GM23338 (cell line): ENCODE measurements at regions not wholly inside any gene's neighbourhood (a gene's known extent, or its start where the extent isn't known, plus 50 kb on each side); places are given as distances from the start of the nearest gene placed in this dataset.

Source experiments
- ATAC-seq: fragments of 200-7000 bp; cut with Tn5 transposase; 3 replicates; pipeline ENCODE4 v1.9.1; 2020
- DNase-seq: peaks from one replicate; pipeline ENCODE4 v3.0.0-alpha.2; 2015; ENCODE audit warnings: low spot score
- H2AFZ ChIP-seq: fragments of 200-600 bp; sonication (generic); 2 replicates; pipeline ENCODE4 v1.8.0; 2016; ENCODE audit warnings: antibody characterized with exemption, mild to moderate bottlenecking, moderate library complexity
- H3F3A ChIP-seq: fragments of 200-600 bp; sonication (generic); replicated peaks from 2 replicates; pipeline ENCODE4 v1.8.0; 2017; ENCODE audit warnings: antibody characterized with exemption, mixed run types, low read depth
- H3K27ac ChIP-seq: fragments of 200-600 bp; sonication (generic); 2 replicates; pipeline ENCODE4 v1.6.1; 2016; ENCODE audit warnings: low read depth
- H3K27me3 ChIP-seq: fragments of 200-600 bp; sonication (generic); 2 replicates; pipeline ENCODE4 v1.8.0; 2016; ENCODE audit warnings: mild to moderate bottlenecking, mixed run types, moderate library complexity; ENCODE audit not compliant: insufficient read depth
- H3K36me3 ChIP-seq: fragments of 200-600 bp; sonication (generic); 2 replicates; pipeline ENCODE4 v1.8.0; 2016; ENCODE audit warnings: mild to moderate bottlenecking; ENCODE audit not compliant: insufficient read depth
- H3K4me1 ChIP-seq: fragments of 200-600 bp; sonication (generic); 2 replicates; pipeline ENCODE4 v1.8.0; 2016; ENCODE audit warnings: mild to moderate bottlenecking, moderate library complexity; ENCODE audit not compliant: insufficient read depth
- H3K4me2 ChIP-seq: fragments of 200-600 bp; sonication (generic); 2 replicates; pipeline ENCODE4 v1.7.1; 2017; ENCODE audit warnings: mixed run types
- H3K4me3 ChIP-seq: fragments of 200-600 bp; sonication (generic); 2 replicates; pipeline ENCODE4 v1.6.1; 2016; ENCODE audit warnings: mixed run types
- H3K79me2 ChIP-seq: fragments of 200-600 bp; sonication (generic); replicated peaks from 2 replicates; pipeline ENCODE4 v1.8.0; 2017; ENCODE audit warnings: mild to moderate bottlenecking; ENCODE audit not compliant: insufficient read depth
- H3K9me2 ChIP-seq: fragments of 200-600 bp; sonication (generic); 2 replicates; pipeline ENCODE4 v1.8.0; 2017; ENCODE audit not compliant: insufficient read depth
- H4K20me1 ChIP-seq: fragments of 200-600 bp; sonication (generic); replicated peaks from 2 replicates; pipeline ENCODE4 v1.8.0; 2017; ENCODE audit warnings: mild to moderate bottlenecking; ENCODE audit not compliant: insufficient read depth
- H3K27ac Mint-ChIP-seq: 2 replicates; pipeline ENCODE4 v1.8.0; 2020; ENCODE audit warnings: inconsistent platforms, mild to moderate bottlenecking, moderate library complexity, mixed read lengths
- H3K27me3 Mint-ChIP-seq: 3 replicates; pipeline ENCODE4 v1.8.0; 2022; ENCODE audit warnings: low read depth, mild to moderate bottlenecking, moderate library complexity, mixed read lengths, inconsistent platforms; ENCODE audit not compliant: insufficient read depth, poor library complexity
- H3K36me3 Mint-ChIP-seq: 3 replicates; pipeline ENCODE4 v1.8.0; 2021; ENCODE audit warnings: low read depth, mild to moderate bottlenecking, inconsistent platforms, moderate library complexity, mixed read lengths
- H3K4me1 Mint-ChIP-seq: 3 replicates; pipeline ENCODE4 v1.8.0; 2020; ENCODE audit warnings: mild to moderate bottlenecking, inconsistent platforms, mixed read lengths
- H3K4me3 Mint-ChIP-seq: 3 replicates; pipeline ENCODE4 v1.8.0; 2021; ENCODE audit warnings: moderate library complexity, mild to moderate bottlenecking, inconsistent platforms, mixed read lengths
- H3K9me3 Mint-ChIP-seq: 3 replicates; pipeline ENCODE4 v1.8.0; 2020; ENCODE audit warnings: moderate library complexity, mild to moderate bottlenecking, inconsistent platforms, mixed read lengths
- CREB1 ChIP-seq: fragments of 250-450 bp; sonication (Bioruptor Pico); IDR thresholded peaks from 2 replicates; pipeline ENCODE4 v1.5.0; 2020; ENCODE audit warnings: low read depth, mild to moderate bottlenecking, moderate library complexity
- CTCF ChIP-seq, 2 experiments: fragments of 200-600 bp in 1 of 2; sonication (generic) in 1 of 2; conservative IDR thresholded peaks; 2 replicates each; pipeline versions ENCODE4 v1.5.1 to v1.6.1; 2016 to 2017; ENCODE audit warnings: antibody characterized with exemption in 2 of 2, low read depth in 2 of 2, mild to moderate bottlenecking in 2 of 2, moderate library complexity in 1 of 2
- ETS1 ChIP-seq: IDR thresholded peaks from 2 replicates; pipeline ENCODE4 v1.6.1; 2016; ENCODE audit warnings: antibody characterized with exemption
- EZH2 ChIP-seq: fragments of 200-600 bp; sonication (generic); IDR thresholded peaks from one replicate; pipeline ENCODE4 v1.8.0; 2017; ENCODE audit warnings: antibody characterized with exemption, mild to moderate bottlenecking, low read depth; ENCODE audit not compliant: unreplicated experiment
- EZH2phosphoT487 ChIP-seq: fragments of 200-600 bp; sonication (generic); IDR thresholded peaks from one replicate; pipeline ENCODE4 v1.8.1; 2018; ENCODE audit warnings: antibody characterized with exemption; ENCODE audit not compliant: unreplicated experiment
- POLR2AphosphoS5 ChIP-seq: IDR thresholded peaks from 2 replicates; pipeline ENCODE4 v1.6.1; 2016; ENCODE audit warnings: antibody characterized with exemption, low read depth
- STAT1 ChIP-seq: IDR thresholded peaks from one replicate; pipeline ENCODE4 v1.6.1; 2016; ENCODE audit warnings: antibody characterized with exemption; ENCODE audit not compliant: unreplicated experiment
- ZNF114 ChIP-seq: fragments of 250-450 bp; sonication (Bioruptor Pico); IDR thresholded peaks from 2 replicates; pipeline ENCODE4 v1.5.0; 2020; ENCODE audit warnings: mild to moderate bottlenecking, moderate library complexity
- TF ChIP-seq, protein P1 (sequence below): IDR thresholded peaks from one replicate; pipeline ENCODE4 v1.6.1; 2018; ENCODE audit warnings: antibody characterized with exemption; ENCODE audit not compliant: unreplicated experiment
- TF ChIP-seq, protein P2 (sequence below): fragments of 250-450 bp; sonication (Bioruptor Pico); IDR thresholded peaks from 2 replicates; pipeline ENCODE4 v1.5.0; 2020; ENCODE audit warnings: mild to moderate bottlenecking, moderate library complexity

DNA sequence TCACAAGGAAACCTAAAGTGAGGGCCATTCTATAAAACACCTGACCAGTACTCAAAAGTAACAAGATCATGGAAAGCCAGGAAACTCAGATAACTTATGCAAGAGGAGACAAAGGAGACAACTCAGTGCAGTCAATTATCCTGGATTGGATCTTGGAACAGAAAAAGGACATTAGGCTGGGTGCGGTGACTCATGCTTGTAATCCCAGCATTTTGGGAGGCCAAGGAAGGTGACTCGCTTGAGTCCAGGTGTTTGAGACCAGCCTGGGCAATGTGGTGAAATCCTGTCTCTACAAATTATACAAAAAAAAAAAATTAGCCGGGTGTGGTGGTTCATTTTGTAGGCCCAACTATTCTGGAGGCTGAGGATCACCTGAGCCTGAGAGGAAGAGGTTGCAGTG is 424.5 kb upstream of the SPRED2 start:
- Mint-ChIP-seq H3K36me3 (no peaks in the 10 kb centered on the region), H3K27ac (no peak overlapping the region), H3K9me3 (no peaks in the 10 kb centered on the region), H3K4me1 (no peaks in the 10 kb centered on the region), H3K4me3 (no peak overlapping the region), H3K27me3 (no peaks in the 10 kb centered on the region)
- H3K9me2 ChIP-seq: no peaks in the 10 kb centered on the region
- H3K4me2 ChIP-seq: no peak overlapping the region
- H2AFZ ChIP-seq: no peak overlapping the region
- H3K4me1 ChIP-seq: no peaks in the 10 kb centered on the region
- H3K79me2 ChIP-seq: no peaks in the 10 kb centered on the region
- ATAC-seq: no peak
- H4K20me1 ChIP-seq: no peaks in the 10 kb centered on the region
- H3K27me3 ChIP-seq: no peaks in the 10 kb centered on the region
- H3F3A ChIP-seq: no peaks in the 10 kb centered on the region
- TF ChIP-seq ETS1 (no peak), STAT1 (no peak), CREB1 (CRISPR knock-in tag) (no peak), EZH2phosphoT487 (no peak), CTCF (conservative IDR thresholded peaks at IDR 0.05; ENCODE audit: low read depth in 2 of 2) (no peak), ZNF114 (CRISPR knock-in tag) (no peak), POLR2AphosphoS5 (no peak), EZH2 (no peak)
- TF ChIP-seq, protein P1, sequence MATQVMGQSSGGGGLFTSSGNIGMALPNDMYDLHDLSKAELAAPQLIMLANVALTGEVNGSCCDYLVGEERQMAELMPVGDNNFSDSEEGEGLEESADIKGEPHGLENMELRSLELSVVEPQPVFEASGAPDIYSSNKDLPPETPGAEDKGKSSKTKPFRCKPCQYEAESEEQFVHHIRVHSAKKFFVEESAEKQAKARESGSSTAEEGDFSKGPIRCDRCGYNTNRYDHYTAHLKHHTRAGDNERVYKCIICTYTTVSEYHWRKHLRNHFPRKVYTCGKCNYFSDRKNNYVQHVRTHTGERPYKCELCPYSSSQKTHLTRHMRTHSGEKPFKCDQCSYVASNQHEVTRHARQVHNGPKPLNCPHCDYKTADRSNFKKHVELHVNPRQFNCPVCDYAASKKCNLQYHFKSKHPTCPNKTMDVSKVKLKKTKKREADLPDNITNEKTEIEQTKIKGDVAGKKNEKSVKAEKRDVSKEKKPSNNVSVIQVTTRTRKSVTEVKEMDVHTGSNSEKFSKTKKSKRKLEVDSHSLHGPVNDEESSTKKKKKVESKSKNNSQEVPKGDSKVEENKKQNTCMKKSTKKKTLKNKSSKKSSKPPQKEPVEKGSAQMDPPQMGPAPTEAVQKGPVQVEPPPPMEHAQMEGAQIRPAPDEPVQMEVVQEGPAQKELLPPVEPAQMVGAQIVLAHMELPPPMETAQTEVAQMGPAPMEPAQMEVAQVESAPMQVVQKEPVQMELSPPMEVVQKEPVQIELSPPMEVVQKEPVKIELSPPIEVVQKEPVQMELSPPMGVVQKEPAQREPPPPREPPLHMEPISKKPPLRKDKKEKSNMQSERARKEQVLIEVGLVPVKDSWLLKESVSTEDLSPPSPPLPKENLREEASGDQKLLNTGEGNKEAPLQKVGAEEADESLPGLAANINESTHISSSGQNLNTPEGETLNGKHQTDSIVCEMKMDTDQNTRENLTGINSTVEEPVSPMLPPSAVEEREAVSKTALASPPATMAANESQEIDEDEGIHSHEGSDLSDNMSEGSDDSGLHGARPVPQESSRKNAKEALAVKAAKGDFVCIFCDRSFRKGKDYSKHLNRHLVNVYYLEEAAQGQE: no peak
- TF ChIP-seq, protein P2, sequence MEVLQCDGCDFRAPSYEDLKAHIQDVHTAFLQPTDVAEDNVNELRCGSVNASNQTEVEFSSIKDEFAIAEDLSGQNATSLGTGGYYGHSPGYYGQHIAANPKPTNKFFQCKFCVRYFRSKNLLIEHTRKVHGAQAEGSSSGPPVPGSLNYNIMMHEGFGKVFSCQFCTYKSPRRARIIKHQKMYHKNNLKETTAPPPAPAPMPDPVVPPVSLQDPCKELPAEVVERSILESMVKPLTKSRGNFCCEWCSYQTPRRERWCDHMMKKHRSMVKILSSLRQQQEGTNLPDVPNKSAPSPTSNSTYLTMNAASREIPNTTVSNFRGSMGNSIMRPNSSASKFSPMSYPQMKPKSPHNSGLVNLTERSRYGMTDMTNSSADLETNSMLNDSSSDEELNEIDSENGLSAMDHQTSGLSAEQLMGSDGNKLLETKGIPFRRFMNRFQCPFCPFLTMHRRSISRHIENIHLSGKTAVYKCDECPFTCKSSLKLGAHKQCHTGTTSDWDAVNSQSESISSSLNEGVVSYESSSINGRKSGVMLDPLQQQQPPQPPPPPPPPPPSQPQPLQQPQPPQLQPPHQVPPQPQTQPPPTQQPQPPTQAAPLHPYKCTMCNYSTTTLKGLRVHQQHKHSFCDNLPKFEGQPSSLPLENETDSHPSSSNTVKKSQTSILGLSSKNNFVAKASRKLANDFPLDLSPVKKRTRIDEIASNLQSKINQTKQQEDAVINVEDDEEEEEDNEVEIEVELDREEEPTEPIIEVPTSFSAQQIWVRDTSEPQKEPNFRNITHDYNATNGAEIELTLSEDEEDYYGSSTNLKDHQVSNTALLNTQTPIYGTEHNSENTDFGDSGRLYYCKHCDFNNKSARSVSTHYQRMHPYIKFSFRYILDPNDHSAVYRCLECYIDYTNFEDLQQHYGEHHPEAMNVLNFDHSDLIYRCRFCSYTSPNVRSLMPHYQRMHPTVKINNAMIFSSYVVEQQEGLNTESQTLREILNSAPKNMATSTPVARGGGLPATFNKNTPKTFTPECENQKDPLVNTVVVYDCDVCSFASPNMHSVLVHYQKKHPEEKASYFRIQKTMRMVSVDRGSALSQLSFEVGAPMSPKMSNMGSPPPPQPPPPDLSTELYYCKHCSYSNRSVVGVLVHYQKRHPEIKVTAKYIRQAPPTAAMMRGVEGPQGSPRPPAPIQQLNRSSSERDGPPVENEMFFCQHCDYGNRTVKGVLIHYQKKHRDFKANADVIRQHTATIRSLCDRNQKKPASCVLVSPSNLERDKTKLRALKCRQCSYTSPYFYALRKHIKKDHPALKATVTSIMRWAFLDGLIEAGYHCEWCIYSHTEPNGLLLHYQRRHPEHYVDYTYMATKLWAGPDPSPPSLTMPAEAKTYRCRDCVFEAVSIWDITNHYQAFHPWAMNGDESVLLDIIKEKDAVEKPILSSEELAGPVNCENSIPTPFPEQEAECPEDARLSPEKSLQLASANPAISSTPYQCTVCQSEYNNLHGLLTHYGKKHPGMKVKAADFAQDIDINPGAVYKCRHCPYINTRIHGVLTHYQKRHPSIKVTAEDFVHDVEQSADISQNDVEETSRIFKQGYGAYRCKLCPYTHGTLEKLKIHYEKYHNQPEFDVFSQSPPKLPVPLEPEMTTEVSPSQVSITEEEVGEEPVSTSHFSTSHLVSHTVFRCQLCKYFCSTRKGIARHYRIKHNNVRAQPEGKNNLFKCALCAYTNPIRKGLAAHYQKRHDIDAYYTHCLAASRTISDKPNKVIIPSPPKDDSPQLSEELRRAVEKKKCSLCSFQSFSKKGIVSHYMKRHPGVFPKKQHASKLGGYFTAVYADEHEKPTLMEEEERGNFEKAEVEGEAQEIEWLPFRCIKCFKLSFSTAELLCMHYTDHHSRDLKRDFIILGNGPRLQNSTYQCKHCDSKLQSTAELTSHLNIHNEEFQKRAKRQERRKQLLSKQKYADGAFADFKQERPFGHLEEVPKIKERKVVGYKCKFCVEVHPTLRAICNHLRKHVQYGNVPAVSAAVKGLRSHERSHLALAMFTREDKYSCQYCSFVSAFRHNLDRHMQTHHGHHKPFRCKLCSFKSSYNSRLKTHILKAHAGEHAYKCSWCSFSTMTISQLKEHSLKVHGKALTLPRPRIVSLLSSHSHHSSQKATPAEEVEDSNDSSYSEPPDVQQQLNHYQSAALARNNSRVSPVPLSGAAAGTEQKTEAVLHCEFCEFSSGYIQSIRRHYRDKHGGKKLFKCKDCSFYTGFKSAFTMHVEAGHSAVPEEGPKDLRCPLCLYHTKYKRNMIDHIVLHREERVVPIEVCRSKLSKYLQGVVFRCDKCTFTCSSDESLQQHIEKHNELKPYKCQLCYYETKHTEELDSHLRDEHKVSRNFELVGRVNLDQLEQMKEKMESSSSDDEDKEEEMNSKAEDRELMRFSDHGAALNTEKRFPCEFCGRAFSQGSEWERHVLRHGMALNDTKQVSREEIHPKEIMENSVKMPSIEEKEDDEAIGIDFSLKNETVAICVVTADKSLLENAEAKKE (CRISPR knock-in tag): no peak
- H3K4me3 ChIP-seq: no peak overlapping the region
- no peak overlapping the region for H3K27ac ChIP-seq
- no peaks in the 10 kb centered on the region for H3K36me3 ChIP-seq
- DNase-seq: no peak
